HL-60 (cell line): ENCODE measurements at regions not wholly inside any gene's neighbourhood (a gene's known extent, or its start where the extent isn't known, plus 50 kb on each side); places are given as distances from the start of the nearest gene placed in this dataset.
"Not testable (repeated sequence)": the region's sequence is repeated elsewhere in the genome, so short reads cannot be mapped to it uniquely, and the experiment has no call there.

Experiments
- GABPA ChIP-seq: IDR thresholded peaks from 2 replicates; pipeline ENCODE4 v1.6.1; 2012; ENCODE audit warnings: low read depth
- POLR2AphosphoS5 ChIP-seq: IDR thresholded peaks from 2 replicates; pipeline ENCODE4 v1.6.1; 2012; ENCODE audit warnings: low read depth
- TF ChIP-seq, protein P1 (sequence below): IDR thresholded peaks from 2 replicates; pipeline ENCODE4 v1.6.1; 2012; ENCODE audit warnings: low read depth; ENCODE audit not compliant: insufficient replicate concordance
- TF ChIP-seq, protein P2 (sequence below): IDR thresholded peaks from one replicate; pipeline ENCODE4 v1.5.1; 2011; ENCODE audit warnings: low read length, control low read depth, inconsistent platforms; ENCODE audit not compliant: insufficient read depth

DNA sequence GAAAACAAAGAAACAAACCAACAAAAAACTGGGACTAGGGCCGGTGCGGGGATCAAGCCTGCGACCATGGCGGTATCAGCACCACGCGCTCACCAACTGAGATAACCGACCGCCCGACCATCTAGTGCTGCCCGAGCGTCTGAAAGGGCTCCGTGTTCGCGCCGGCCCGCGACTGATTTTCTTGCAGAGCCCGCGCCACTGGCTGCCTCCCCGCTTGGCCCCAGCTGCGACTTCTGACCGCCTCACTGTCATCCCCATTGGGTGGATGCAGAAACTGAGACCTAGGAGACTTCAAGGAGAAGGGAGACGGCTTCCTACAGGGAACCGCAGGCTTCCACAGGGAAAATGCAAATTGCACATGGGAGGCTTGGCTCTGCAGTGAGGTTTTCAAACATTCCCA lies 125.3 kb upstream of the PRKX start:
- TF ChIP-seq, protein P1, sequence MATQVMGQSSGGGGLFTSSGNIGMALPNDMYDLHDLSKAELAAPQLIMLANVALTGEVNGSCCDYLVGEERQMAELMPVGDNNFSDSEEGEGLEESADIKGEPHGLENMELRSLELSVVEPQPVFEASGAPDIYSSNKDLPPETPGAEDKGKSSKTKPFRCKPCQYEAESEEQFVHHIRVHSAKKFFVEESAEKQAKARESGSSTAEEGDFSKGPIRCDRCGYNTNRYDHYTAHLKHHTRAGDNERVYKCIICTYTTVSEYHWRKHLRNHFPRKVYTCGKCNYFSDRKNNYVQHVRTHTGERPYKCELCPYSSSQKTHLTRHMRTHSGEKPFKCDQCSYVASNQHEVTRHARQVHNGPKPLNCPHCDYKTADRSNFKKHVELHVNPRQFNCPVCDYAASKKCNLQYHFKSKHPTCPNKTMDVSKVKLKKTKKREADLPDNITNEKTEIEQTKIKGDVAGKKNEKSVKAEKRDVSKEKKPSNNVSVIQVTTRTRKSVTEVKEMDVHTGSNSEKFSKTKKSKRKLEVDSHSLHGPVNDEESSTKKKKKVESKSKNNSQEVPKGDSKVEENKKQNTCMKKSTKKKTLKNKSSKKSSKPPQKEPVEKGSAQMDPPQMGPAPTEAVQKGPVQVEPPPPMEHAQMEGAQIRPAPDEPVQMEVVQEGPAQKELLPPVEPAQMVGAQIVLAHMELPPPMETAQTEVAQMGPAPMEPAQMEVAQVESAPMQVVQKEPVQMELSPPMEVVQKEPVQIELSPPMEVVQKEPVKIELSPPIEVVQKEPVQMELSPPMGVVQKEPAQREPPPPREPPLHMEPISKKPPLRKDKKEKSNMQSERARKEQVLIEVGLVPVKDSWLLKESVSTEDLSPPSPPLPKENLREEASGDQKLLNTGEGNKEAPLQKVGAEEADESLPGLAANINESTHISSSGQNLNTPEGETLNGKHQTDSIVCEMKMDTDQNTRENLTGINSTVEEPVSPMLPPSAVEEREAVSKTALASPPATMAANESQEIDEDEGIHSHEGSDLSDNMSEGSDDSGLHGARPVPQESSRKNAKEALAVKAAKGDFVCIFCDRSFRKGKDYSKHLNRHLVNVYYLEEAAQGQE: not testable (repeated sequence)
- TF ChIP-seq, protein P2, sequence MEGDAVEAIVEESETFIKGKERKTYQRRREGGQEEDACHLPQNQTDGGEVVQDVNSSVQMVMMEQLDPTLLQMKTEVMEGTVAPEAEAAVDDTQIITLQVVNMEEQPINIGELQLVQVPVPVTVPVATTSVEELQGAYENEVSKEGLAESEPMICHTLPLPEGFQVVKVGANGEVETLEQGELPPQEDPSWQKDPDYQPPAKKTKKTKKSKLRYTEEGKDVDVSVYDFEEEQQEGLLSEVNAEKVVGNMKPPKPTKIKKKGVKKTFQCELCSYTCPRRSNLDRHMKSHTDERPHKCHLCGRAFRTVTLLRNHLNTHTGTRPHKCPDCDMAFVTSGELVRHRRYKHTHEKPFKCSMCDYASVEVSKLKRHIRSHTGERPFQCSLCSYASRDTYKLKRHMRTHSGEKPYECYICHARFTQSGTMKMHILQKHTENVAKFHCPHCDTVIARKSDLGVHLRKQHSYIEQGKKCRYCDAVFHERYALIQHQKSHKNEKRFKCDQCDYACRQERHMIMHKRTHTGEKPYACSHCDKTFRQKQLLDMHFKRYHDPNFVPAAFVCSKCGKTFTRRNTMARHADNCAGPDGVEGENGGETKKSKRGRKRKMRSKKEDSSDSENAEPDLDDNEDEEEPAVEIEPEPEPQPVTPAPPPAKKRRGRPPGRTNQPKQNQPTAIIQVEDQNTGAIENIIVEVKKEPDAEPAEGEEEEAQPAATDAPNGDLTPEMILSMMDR: not testable (repeated sequence)
- TF ChIP-seq GABPA, POLR2AphosphoS5: not testable (repeated sequence)
